Keratinocyte (primary cell): ENCODE measurements at regions not wholly inside any gene's neighbourhood (a gene's known extent, or its start where the extent isn't known, plus 50 kb on each side); places are given as distances from the start of the nearest gene placed in this dataset.

ENCODE experiments used
- EZH2 ChIP-seq: IDR thresholded peaks from one replicate; pipeline ENCODE4 v1.6.1; 2012; ENCODE audit warnings: inconsistent platforms, mild to moderate bottlenecking, low read length, moderate library complexity
- TF ChIP-seq, protein P1 (sequence below), 3 experiments: IDR thresholded peaks in 1 of 3; conservative IDR thresholded peaks in 1 of 3; optimal IDR thresholded peaks in 1 of 3; 2 replicates in 2 of 3; 3 replicates in 1 of 3; pipeline versions ENCODE3 to v1.5.1; 2011; ENCODE audit warnings: low read length in 3 of 3, mild to moderate bottlenecking in 3 of 3, moderate library complexity in 2 of 3, control low read depth in 1 of 3, inconsistent platforms in 1 of 3; ENCODE audit not compliant: insufficient read depth in 2 of 3; ENCODE audit errors: extremely low read depth in 1 of 3

- TF ChIP-seq, protein P1, sequence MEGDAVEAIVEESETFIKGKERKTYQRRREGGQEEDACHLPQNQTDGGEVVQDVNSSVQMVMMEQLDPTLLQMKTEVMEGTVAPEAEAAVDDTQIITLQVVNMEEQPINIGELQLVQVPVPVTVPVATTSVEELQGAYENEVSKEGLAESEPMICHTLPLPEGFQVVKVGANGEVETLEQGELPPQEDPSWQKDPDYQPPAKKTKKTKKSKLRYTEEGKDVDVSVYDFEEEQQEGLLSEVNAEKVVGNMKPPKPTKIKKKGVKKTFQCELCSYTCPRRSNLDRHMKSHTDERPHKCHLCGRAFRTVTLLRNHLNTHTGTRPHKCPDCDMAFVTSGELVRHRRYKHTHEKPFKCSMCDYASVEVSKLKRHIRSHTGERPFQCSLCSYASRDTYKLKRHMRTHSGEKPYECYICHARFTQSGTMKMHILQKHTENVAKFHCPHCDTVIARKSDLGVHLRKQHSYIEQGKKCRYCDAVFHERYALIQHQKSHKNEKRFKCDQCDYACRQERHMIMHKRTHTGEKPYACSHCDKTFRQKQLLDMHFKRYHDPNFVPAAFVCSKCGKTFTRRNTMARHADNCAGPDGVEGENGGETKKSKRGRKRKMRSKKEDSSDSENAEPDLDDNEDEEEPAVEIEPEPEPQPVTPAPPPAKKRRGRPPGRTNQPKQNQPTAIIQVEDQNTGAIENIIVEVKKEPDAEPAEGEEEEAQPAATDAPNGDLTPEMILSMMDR (optimal IDR thresholded peaks at IDR 0.05 in 1 of 3, IDR thresholded peaks at IDR 0.05 in 1 of 3, conservative IDR thresholded peaks at IDR 0.05 in 1 of 3; ENCODE audit: extremely low read depth in 1 of 3, insufficient read depth in 2 of 3, low read length in 3 of 3) = no peak
- TF ChIP-seq EZH2 = no peak
These were observed 179.4 kb downstream of the KLF12 start for GRCh38 chr13:73954808-73955207.
